Nephron (organoid): ENCODE measurements at regions not wholly inside any gene's neighbourhood (a gene's known extent, or its start where the extent isn't known, plus 50 kb on each side); places are given as distances from the start of the nearest gene placed in this dataset.

ENCODE experiments used
- H3K27ac Mint-ChIP-seq, 3 experiments: 2 replicates each; pipeline ENCODE4 v1.8.0; 2020; ENCODE audit warnings: mixed read lengths in 3 of 3, mild to moderate bottlenecking in 2 of 3, moderate library complexity in 1 of 3
- H3K27me3 Mint-ChIP-seq: 2 replicates; pipeline ENCODE4 v1.8.0; 2021; ENCODE audit warnings: low read depth, mild to moderate bottlenecking, moderate library complexity, mixed read lengths
- H3K36me3 Mint-ChIP-seq: 2 replicates; pipeline ENCODE4 v1.8.0; 2020; ENCODE audit warnings: low read depth, mixed read lengths
- H3K4me1 Mint-ChIP-seq: 2 replicates; pipeline ENCODE4 v1.8.0; 2020; ENCODE audit warnings: mixed read lengths
- H3K4me3 Mint-ChIP-seq, 3 experiments: 2 replicates each; pipeline ENCODE4 v1.8.0; 2020; ENCODE audit warnings: mild to moderate bottlenecking in 3 of 3, mixed read lengths in 3 of 3, moderate library complexity in 2 of 3
- H3K9me3 Mint-ChIP-seq: 2 replicates; pipeline ENCODE4 v1.8.0; 2020; ENCODE audit warnings: mixed read lengths
- CTCF ChIP-seq, 3 experiments: fragments of 200-600 bp; sonication (generic); IDR thresholded peaks; one replicate each; pipeline ENCODE4 v1.5.0; 2021; ENCODE audit warnings: antibody characterized with exemption in 3 of 3; ENCODE audit not compliant: unreplicated experiment in 3 of 3

GRCh38 chr2:180158961-180159360 is 151.9 kb upstream of the CWC22 start:
- H3K36me3 Mint-ChIP-seq: no peaks in the 10 kb centered on the region
- peaks cover 4% of the 10 kb centered on the region for H3K4me1 Mint-ChIP-seq
- no peak for TF ChIP-seq CTCF (IDR thresholded peaks at IDR 0.05; ENCODE audit: unreplicated experiment in 3 of 3)
- H3K27me3 Mint-ChIP-seq: no peaks in the 10 kb centered on the region
- H3K4me3 Mint-ChIP-seq: no peak overlapping the region
- H3K9me3 Mint-ChIP-seq: no peaks in the 10 kb centered on the region
- no peak overlapping the region for H3K27ac Mint-ChIP-seq

- no peaks in the 10 kb centered on the region for H3K27me3 Mint-ChIP-seq
- H3K4me1 Mint-ChIP-seq: no peaks in the 10 kb centered on the region
- no peak for TF ChIP-seq CTCF (IDR thresholded peaks at IDR 0.05; ENCODE audit: unreplicated experiment in 3 of 3)
- no peak overlapping the region for H3K4me3 Mint-ChIP-seq
- H3K36me3 Mint-ChIP-seq: no peaks in the 10 kb centered on the region
- no peak overlapping the region for H3K27ac Mint-ChIP-seq
- H3K9me3 Mint-ChIP-seq: no peaks in the 10 kb centered on the region
Observed at GRCh38 chr2:180156651-180157050, 149.6 kb upstream of the CWC22 start.

- TF ChIP-seq CTCF (IDR thresholded peaks at IDR 0.05; ENCODE audit: unreplicated experiment in 3 of 3): no peak
- Mint-ChIP-seq H3K9me3 (no peaks in the 10 kb centered on the region), H3K27ac (no peak overlapping the region), H3K27me3 (no peaks in the 10 kb centered on the region), H3K4me1 (no peaks in the 10 kb centered on the region), H3K4me3 (no peak overlapping the region), H3K36me3 (no peaks in the 10 kb centered on the region)
Observed at GRCh38 chr2:180150606-180151005, 143.5 kb upstream of the CWC22 start.

- no peak for TF ChIP-seq CTCF (IDR thresholded peaks at IDR 0.05; ENCODE audit: unreplicated experiment in 3 of 3)
- no peaks in the 10 kb centered on the region for H3K36me3 Mint-ChIP-seq
- H3K4me3 Mint-ChIP-seq: no peak overlapping the region
- H3K27me3 Mint-ChIP-seq: peaks cover 4% of the 10 kb centered on the region
- no peak overlapping the region for H3K27ac Mint-ChIP-seq
- no peaks in the 10 kb centered on the region for H3K4me1 Mint-ChIP-seq
- H3K9me3 Mint-ChIP-seq: no peaks in the 10 kb centered on the region
Observed at GRCh38 chr2:180146541-180146940, 139.4 kb upstream of the CWC22 start.

GRCh38 chr2:180146114-180146513 is 139.0 kb upstream of the CWC22 start:
- no peak overlapping the region for H3K4me3 Mint-ChIP-seq
- H3K36me3 Mint-ChIP-seq: no peaks in the 10 kb centered on the region
- no peak overlapping the region for H3K27ac Mint-ChIP-seq
- H3K9me3 Mint-ChIP-seq: no peaks in the 10 kb centered on the region
- TF ChIP-seq CTCF (IDR thresholded peaks at IDR 0.05; ENCODE audit: unreplicated experiment in 3 of 3): no peak
- H3K4me1 Mint-ChIP-seq: no peaks in the 10 kb centered on the region
- H3K27me3 Mint-ChIP-seq: peaks cover 4% of the 10 kb centered on the region

- Mint-ChIP-seq H3K36me3 (no peaks in the 10 kb centered on the region), H3K4me1 (no peaks in the 10 kb centered on the region), H3K27ac (no peak overlapping the region), H3K27me3 (peaks cover 4% of the 10 kb centered on the region), H3K4me3 (no peak overlapping the region), H3K9me3 (no peaks in the 10 kb centered on the region)
- no peak for TF ChIP-seq CTCF (IDR thresholded peaks at IDR 0.05; ENCODE audit: unreplicated experiment in 3 of 3)
Observed at GRCh38 chr2:180145163-180145562, 138.1 kb upstream of the CWC22 start.
